ENCODE measurements at regions not wholly inside any gene's neighbourhood (a gene's known extent, or its start where the extent isn't known, plus 50 kb on each side); places are given as distances from the start of the nearest gene placed in this dataset.

DNA sequence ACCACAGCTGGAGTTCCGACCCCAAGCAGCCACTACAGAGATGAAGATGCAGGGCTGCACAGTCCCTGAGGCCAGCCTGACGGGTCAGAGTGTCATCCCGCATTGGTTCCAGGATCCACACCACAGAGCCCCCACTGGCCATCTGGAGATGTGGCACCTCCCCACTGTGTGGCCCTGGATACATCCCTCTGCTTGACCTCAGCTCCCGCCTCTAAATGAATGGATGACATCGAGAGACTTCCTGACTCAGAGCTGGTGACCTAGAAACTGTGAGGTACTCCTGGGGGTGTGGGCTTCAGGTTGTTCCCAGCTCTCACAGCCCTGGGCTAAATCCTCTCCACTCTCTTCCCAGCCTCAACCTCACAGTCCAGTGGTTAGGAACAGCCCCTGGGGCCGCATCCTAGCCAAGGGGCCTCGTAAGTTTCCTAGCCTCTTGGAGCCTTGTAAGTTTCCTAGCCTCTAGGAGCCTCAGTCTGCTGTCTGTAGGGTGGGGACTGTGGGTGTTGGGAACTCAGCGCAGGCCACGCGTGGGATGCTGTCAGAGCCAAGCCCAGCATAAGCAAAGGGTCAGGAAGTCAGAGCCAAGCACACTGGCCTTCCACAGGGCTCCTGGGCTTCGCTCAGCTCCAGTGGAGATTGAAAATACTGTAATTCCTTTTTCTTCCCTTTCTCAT, 87.5 kb upstream of the RUNX3 start:
- TF ChIP-seq, protein P1, sequence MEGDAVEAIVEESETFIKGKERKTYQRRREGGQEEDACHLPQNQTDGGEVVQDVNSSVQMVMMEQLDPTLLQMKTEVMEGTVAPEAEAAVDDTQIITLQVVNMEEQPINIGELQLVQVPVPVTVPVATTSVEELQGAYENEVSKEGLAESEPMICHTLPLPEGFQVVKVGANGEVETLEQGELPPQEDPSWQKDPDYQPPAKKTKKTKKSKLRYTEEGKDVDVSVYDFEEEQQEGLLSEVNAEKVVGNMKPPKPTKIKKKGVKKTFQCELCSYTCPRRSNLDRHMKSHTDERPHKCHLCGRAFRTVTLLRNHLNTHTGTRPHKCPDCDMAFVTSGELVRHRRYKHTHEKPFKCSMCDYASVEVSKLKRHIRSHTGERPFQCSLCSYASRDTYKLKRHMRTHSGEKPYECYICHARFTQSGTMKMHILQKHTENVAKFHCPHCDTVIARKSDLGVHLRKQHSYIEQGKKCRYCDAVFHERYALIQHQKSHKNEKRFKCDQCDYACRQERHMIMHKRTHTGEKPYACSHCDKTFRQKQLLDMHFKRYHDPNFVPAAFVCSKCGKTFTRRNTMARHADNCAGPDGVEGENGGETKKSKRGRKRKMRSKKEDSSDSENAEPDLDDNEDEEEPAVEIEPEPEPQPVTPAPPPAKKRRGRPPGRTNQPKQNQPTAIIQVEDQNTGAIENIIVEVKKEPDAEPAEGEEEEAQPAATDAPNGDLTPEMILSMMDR (conservative IDR thresholded peaks at IDR 0.05; ENCODE audit: low read length), result no peak
- no peak for TF ChIP-seq EZH2phosphoT487 (IDR thresholded peaks at IDR 0.05; ENCODE audit: borderline replicate concordance, low read depth, low read length)
